Astrocyte of the spinal cord (primary cell): ENCODE measurements at regions not wholly inside any gene's neighbourhood (a gene's known extent, or its start where the extent isn't known, plus 50 kb on each side); places are given as distances from the start of the nearest gene placed in this dataset.

Experiments
- DNase-seq: peaks from one replicate; pipeline ENCODE4 v3.0.0; 2011; ENCODE audit warnings: low read depth, low spot score
- H3K4me3 ChIP-seq: 2 replicates; pipeline ENCODE4 v1.5.1; 2011; ENCODE audit warnings: low read depth, mild to moderate bottlenecking, low read length, moderate library complexity
- CTCF ChIP-seq: IDR thresholded peaks from 2 replicates; pipeline ENCODE4 v1.5.1; 2012; ENCODE audit warnings: low read depth, mild to moderate bottlenecking, low read length, inconsistent platforms
- in situ Hi-C: cut with HindIII; loops from 2 replicates; pipeline ENCODE4 v1.10.0; 2017; ENCODE audit warnings: low sequenced_read_pairs

- no peak for DNase-seq
- in situ Hi-C loops = no loop called here
- TF ChIP-seq CTCF = no peak
- H3K4me3 ChIP-seq = no peak overlapping the region
These were observed 120.3 kb upstream of the ADAMTS9 start for GRCh38 chr3:64808061-64808460.

GRCh38 chr3:64806668-64807605, 119.1 kb upstream of the ADAMTS9 start:
- DNase-seq = no peak
- in situ Hi-C loops = no loop called here
- no peak for TF ChIP-seq CTCF
- H3K4me3 ChIP-seq = no peak overlapping the region

GRCh38 chr3:64805978-64806377, 118.2 kb upstream of the ADAMTS9 start:
- H3K4me3 ChIP-seq = no peak overlapping the region
- no peak for TF ChIP-seq CTCF
- no peak for DNase-seq
- in situ Hi-C loops = no loop called here

- in situ Hi-C loops = no loop called here
- no peak for DNase-seq
- no peak for TF ChIP-seq CTCF
- H3K4me3 ChIP-seq = no peak overlapping the region
These were observed 117.4 kb upstream of the ADAMTS9 start for GRCh38 chr3:64805248-64805647.

GRCh38 chr3:64803469-64803868, 115.7 kb upstream of the ADAMTS9 start:
- no peak for TF ChIP-seq CTCF
- no peak for DNase-seq
- in situ Hi-C loops = no loop called here
- no peak overlapping the region for H3K4me3 ChIP-seq

GRCh38 chr3:64802460-64802859, 114.7 kb upstream of the ADAMTS9 start:
- in situ Hi-C loops = no loop called here
- H3K4me3 ChIP-seq = no peak overlapping the region
- TF ChIP-seq CTCF = no peak
- DNase-seq = no peak
